ENCODE measurements at regions not wholly inside any gene's neighbourhood (a gene's known extent, or its start where the extent isn't known, plus 50 kb on each side); places are given as distances from the start of the nearest gene placed in this dataset.
A peak's percentile ranks its signal among the peaks of the same experiment; 100 is the strongest.
"Not testable (repeated sequence)": the region's sequence is repeated elsewhere in the genome, so short reads cannot be mapped to it uniquely, and the experiment has no call there.

DNA sequence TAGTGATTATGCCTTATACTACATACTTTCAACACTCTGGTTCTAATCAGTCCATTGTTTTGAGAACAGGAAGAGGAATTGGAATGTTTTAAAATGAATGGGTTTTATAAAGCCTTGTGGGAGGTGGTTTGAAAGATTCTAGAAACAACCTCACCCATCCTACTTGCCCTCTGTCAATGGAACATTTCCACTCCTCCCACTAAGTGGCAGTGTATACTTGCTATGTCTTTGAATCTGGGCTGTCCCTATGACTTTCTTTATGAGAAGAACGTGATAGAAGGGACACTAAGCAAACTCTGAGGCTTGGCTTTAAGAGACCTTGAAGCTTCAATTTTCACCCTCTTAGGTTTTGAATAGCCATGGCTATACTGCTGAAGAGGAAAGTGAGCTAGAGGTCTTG lies 611.2 kb downstream of the PPP4R3C start:
- no peak for FAIRE-seq

DNA sequence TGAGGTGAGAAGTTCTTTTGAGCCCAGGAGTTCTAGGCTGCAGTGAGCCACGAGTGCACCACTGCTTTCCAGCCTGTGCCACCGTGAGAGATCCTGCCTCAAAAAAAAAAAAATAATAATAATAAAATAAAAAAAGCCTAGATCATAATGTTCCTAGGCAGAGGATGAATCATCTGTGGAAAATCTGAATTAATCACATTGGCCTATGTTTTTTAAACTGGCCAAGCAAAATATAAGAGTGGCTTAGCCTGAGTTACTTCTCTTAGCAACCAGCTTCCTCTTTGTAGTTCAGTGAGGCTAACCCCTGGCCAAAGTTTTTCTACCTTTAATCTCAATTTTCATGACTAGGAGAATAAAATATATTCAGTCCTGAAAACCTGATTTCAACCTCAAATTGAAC lies 614.6 kb downstream of the PPP4R3C start:
- FAIRE-seq, result no peak

DNA sequence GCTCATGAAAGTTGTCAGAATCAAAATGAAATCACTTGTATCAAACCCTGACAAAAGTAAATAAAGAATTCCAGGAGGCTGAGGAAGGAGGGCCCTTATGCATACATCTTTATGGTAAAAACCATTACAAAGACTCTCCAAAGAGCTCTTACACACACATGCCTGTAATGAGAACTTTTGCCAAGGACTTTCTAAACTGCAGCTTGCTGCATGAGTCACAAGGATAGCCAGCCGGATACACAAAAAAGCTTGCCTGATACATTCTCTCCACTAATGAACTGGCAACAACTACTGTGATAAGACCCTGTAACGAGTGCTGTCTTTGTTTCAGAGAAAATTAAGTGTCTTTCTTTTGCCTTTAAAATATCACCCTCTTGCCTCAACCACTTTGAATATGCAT lies 618.1 kb downstream of the PPP4R3C start:
- FAIRE-seq, result no peak

- FAIRE-seq, result no peak
Measured at GRCh38 chrX:26822448-26822847, 606.5 kb downstream of the MAGEB5 start.

GRCh38 chrX:26789751-26790150 lies 573.8 kb downstream of the MAGEB5 start:
- no peak for FAIRE-seq

- no peak for FAIRE-seq
Measured at GRCh38 chrX:26788402-26788998, 572.5 kb downstream of the MAGEB5 start.

- no peak for FAIRE-seq
Measured at GRCh38 chrX:26783512-26784225, 567.7 kb downstream of the MAGEB5 start.

DNA sequence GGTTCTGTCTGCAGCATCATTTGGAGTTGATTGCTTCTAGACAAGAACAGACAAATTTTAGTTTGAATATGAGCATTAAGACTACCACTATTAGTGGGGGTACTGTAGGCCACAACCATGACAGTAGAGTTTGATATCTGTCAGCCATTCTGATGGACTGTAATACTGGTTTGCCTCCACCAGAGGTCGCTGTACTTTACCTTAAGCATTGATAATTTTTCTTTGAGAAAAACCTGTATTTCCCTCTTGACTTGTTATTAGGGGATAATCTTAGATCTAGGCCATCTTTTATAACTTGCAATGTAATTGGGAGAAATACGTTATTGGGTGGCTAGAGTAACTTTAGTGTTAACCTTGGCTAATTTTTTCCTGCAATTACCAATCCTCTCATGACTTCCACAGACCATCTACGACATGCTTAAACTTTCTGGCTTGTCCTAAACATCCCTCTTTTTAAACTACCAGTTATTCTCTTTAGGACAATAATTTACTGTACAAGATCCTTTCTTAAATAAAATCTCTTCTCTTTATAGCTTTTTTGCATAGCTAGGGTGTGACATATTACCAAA lies 562.4 kb downstream of the MAGEB5 start:
- no peak for FAIRE-seq

DNA sequence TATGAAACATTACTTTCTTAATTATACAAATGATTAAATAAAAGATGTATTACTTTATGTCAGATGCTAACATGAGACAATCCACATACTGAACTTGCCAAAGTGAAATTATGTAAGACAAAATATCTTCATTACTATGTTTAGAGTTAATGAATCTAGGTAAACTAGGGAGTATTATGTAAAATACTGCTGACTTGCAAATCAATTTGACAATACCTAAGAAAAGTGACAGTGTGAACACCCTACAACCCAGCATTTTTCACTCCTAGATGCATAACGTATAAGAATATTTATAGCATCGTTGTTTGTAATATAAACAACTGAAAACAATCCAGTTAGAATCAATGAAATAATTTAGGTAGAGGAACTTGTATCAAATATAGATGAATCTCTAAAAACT lies 546.3 kb downstream of the MAGEB5 start:
- FAIRE-seq, result no peak

DNA sequence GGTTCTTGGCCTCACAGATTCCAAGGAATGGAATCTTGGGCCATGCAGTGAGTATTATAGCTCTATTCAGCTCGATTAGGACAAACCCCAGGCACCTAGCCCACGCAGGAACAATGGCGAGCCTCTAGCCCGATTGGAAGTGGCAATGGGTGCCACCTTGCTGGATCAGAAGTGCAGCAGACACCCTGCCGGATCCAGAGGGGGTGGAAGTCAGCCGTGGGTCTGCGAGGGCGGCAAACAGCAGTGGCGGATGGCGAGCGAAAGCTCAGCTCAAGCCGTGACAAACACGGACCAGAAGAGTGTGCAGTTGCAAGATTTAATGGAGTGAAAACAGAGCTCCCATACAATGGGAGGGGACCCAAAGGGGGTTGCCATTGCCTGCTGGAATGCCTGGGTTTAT lies 539.8 kb downstream of the MAGEB5 start:
- not testable (repeated sequence) for FAIRE-seq

- no peak for FAIRE-seq
Measured at GRCh38 chrX:26747877-26748276, 531.9 kb downstream of the MAGEB5 start.

DNA sequence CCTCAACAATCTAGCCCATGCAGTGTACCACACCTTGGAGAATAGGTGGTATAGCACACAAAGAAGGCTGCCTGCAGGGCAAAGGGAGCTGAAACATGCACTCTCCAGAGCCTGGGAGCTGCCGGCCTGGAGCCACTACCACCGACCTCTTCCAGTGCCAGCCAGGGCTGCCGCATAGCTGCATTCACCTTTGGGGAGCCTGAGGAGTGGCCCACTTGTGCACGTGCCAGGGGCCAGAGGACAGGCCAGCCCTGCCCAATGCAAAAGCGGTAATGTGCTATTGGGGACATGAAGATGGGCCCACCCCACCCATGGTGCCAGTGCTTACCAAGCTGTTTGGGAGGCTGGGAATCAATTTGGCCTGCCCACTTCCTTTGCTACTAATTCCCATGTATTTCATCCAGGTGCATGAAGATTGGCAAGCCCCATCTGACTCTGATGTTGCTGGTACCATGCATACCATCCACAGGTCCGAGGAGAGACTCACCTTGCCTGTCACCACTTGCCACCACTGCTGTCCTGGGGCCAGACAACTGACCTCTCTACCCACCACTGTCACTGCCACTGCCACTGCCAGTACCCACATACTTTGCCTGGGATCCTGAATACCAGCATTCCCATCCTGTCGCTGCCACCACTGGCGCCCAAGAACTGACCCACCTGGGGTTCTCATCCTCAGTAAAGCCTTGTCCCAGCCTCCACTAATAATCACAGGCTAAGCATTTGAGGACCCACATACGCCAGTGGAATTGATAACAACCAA lies 506.9 kb downstream of the MAGEB5 start:
- no peak for FAIRE-seq

- no peak for FAIRE-seq
Measured at GRCh38 chrX:26672571-26672970, 456.6 kb downstream of the MAGEB5 start.

DNA sequence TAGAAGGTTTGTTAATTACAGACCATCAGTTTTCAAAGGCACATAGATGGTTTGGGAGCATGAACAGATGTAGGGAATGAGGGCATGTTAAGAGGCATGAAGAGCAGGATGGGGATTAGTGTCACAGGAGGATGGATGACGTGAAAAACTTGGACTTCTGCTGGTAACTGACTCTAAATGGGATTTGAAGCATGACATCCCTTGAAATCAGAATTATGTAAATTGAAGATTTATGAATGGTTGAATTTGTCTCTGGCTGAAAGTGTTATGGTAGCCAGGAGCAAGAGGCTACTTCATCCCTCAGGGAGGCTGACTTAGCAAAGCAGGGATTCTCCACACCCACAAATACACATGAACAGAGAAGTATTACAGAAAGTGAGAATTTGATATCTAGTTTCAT lies 454.6 kb downstream of the MAGEB5 start:
- no peak for FAIRE-seq

DNA sequence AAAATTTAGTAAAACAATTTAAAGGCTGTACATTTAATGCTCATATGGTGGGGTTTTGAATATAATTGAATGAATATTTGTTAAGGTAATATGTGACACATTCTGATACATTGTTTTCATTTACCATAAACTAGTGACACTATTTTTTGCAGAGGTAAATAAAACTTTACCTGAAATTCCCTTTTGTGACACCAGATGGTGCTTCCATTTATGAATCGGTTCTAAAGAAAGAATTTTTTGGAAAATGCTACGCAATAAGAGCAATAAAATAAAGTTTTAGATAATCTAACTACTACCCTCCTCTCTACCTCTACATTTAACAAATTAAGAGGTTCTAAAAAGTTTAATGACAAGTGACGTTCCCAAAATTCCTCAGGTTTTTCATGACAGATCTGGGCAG lies 448.9 kb downstream of the MAGEB5 start:
- no peak for FAIRE-seq

- FAIRE-seq, result no peak
Measured at GRCh38 chrX:26653050-26653449, 437.1 kb downstream of the MAGEB5 start.

DNA sequence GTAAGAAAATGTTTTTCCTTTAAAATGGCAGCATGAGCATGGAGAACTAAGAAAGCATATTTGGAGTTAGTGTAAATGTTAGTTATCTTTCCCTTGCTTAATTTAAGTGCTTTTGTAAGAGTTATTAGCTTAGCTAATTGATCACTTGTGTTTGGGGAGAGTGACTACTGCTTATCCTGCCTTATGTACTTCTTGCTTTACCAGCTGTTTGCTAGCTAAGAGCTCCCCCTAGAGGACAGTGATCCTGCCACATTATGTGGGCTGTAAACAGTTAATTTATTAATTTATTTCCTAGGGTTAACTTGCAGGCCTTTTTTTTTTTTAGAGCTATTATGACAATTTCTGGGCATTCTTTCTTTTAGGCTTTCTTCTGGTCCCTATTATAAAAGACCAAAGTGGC lies 435.8 kb downstream of the MAGEB5 start:
- peak; percentile 41 for FAIRE-seq

GRCh38 chrX:26649534-26649933 lies 433.6 kb downstream of the MAGEB5 start:
- FAIRE-seq, result no peak

DNA sequence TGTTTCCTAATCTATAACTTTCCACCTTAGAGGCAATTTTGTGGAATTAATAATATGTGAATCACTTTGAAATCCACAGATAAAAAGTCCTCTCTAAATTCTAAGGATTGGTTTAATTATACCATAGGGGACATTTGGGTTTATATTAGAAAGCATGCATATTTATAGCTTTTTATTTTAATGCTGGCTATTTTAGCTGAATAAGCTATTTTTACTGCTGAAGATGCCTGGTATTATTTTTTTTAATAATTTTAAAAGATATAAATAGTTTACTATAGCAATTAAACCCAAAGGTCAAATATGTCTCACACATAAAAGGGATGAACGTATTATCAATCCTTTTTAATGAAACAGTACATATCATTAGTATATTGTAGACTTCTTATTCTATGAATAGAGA lies 415.4 kb downstream of the MAGEB5 start:
- FAIRE-seq, result no peak

DNA sequence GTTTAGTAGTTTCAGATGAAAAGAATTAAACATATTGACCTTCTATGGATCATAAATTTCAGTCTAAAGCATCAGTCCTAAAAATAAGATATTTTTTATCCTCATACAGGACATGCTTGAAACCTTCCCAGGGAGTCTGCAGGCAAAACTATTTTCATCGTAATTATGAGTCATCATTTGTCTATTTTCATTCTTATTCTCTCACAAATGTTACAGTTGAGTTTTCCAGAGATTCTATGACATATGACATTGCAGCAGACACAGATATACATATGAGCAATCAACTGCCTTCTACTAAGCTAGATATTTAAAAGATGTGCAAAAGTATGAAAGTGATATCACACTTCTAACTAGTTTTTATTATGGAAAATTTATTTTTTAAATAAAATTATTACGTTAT lies 398.0 kb downstream of the MAGEB5 start:
- FAIRE-seq, result no peak

DNA sequence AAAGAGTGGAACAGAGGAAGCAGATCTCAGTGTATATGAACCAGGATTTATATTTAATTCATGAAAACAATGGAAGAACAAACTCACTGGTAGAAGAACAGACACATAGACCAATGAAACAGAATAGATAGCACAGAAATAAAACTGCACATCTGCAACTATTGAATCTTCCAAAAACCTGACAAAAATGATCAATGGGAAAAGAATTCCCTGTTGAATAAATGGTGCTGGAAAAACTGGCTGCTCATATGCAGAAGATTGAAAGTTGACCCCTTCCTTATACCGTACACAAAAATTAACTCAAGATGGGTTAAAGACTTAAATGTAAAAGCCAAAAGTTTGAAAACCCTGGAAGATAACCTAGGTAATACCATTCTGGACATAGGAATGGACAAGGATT lies 391.0 kb downstream of the MAGEB5 start:
- FAIRE-seq, result no peak

DNA sequence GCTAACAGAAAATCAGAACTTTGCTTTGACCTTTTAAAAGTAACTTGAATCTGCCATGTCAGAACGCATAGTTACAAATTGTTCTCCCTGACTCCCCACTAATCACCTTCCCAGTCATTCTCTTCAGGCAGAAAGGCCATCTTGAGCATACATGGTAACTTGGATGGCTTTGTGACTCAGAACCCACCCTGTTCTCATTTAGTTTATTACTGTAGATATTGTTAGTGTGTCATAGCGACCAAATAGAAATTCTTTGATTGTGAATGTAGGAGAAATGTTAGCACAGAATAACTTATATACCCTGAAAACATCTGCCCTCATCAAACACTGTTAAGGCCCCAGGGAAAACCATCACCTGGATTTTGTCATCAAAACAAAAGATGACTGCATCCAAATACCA lies 382.0 kb downstream of the MAGEB5 start:
- no peak for FAIRE-seq

GRCh38 chrX:26590849-26591248 lies 374.9 kb downstream of the MAGEB5 start:
- FAIRE-seq, result no peak

DNA sequence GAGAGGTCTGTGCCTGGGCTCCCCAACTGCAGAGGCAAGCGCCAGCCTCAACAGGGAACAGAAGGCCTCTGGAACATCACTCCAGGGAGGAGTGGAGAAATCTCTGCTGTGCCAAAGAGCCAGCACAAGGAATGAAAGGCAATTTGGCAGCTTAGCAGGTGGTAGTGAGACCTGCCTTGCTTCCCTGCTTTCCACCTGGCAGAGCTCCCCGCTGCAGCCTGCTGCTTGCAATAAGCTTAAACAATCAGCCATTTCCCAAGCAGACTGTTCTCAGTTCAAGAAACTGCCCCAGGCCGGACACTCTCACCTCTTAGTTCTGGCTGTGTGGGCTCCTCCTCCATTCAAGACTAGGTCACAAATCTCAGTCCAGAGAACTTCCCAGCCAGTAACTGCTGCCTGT lies 370.6 kb downstream of the MAGEB5 start:
- FAIRE-seq, result no peak
